Activated CD8-positive, alpha-beta memory T cell treated with anti-CD3 and anti-CD28 coated beads for 4 hours (primary cell): ENCODE measurements at regions not wholly inside any gene's neighbourhood (a gene's known extent, or its start where the extent isn't known, plus 50 kb on each side); places are given as distances from the start of the nearest gene placed in this dataset.
"Not testable (repeated sequence)": the region's sequence is repeated elsewhere in the genome, so short reads cannot be mapped to it uniquely, and the experiment has no call there.

Source experiments
- DNase-seq, 2 donors: peaks; one replicate each; pipeline ENCODE4 v3.0.0-alpha.2; 2020; ENCODE audit warnings: low read depth in 2 of 2

DNA sequence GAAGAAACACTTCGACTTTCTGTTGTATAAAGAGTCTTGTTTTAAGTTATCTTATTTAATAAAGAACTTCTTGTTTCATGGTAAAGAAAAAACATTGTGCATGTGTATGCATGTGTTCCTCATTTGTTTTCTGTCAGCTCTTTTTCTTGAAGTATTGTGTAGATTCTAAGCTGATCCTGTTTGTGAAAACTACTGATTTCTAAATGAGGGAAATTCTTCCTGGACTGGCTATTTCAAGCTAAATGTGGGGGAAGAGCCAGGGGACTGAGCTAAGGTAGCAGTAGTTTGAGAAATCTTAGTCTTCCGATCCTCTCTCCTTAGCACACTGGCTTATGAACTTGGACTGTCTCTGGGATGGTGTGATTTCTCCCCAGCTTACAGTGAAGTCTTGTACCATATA lies 56.4 kb upstream of the RBMS1 start:
- DNase-seq: no peak

DNA sequence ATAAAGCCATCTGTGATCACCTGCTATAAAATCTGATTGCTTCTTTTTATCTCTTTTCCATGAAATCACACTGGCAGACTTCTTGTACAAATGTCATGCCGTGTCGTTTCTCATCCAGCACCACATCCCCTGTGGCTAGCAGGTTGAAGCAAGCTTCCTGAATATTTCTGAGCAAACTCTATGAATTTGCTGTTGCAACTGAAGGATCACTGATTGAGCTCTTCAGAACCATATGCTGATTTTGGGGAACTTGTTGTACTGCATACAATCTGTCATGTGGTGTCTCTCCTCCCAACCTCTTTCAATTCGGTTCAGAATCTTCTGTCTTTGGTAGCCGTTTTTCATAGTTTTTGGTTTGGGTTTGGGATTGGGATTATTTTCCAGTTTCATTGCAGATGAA lies 57.7 kb upstream of the RBMS1 start:
- no peak for DNase-seq

DNA sequence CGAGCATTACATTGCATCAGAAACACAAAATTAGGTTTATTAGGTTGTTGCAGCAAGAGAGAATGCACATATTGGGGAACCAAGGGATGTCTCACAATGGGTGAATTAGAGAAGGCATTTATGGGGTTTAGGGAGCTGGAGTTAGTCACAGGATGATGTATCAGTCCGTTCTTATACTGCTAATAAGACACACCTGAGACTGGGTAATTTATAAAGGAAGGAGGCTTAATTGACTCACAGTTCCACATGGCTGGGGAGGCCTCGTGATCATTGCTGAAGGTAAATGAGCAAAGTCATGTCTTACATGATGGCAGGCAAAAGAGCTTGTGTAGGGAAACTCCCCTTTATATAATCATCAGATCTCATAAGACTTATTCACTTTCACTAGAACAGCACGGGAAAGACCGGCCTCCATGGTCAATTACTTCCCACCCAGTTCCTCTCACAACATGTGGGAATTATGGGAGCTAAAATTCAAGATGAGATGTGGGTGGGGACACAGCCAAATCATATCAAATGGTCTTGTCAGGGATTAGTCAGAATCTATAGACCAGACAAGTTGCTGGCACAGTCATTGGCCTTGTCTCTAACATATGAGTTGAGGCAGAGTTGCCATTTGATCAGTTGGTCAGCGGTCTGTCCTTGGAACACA lies 61.9 kb upstream of the RBMS1 start:
- no peak for DNase-seq

DNA sequence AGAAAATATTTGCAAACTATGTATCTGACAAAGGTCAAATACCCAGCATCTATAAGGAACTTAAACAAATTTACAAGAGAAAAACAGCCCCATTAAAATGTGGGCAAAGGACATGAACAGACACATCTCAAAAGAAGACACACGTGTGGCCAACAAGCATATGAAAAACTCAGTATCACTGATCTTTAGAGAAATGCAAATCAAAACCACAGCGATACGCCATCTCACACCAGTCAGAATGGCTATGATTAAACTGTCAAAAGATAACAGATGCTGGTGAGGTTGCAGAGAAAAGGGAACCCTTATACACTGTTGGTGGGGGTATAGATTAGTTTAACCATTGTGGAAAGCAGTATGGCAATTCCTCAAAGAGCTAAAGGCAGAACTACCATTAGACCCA lies 64.3 kb upstream of the RBMS1 start:
- no peak for DNase-seq

DNA sequence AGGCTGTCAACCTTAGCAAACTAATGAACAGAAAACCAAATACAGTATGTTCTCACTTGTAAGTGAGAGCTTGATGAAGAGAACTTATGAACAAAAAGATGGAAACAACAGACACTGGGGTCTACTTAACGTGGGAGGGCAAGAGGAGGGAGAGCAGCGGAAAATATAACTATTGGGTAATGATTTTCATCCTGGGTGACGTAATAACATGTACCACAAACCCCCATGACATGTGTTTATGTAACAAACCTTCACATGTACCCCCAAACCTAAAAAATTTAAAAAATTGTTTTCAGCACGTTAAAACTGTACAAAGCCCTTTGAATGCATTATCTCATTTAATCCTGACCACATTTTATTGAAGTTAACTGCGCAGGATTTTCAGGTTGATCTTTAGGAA lies 64.9 kb upstream of the RBMS1 start:
- no peak for DNase-seq

DNA sequence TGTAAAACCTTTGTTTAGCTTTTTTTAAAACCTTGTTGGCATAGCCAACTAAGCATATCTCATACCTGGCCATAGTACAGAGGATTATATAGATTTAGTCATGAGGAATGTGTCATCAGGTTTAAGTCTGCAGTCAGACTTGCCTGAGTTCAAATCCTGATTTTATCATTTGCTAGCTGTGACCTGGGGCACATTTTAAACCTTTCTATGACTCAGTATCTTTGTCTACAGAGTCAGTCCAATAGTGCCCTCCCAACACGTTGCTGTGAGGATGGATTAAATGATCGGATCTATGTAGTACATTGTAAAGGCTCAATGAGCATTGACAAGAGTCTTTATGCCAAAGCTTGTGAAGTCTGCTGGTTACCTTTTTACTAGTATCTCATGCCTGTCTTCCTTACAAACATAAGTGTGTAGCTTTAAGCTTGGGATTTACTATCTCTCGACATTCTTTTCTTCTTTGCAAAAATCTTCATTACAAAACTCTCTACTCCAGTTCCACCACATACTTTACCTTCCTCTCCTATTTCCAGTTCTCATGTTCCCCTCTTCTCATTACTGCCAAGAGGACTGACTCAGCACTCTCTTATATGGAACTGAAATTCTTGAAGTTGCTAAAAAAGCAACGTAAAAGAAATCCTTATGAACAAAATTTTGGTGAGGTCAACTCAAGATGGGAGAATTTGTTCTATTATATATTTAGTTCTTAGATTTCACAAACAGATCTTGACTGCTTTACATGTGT lies 68.1 kb upstream of the RBMS1 start:
- no peak for DNase-seq

DNA sequence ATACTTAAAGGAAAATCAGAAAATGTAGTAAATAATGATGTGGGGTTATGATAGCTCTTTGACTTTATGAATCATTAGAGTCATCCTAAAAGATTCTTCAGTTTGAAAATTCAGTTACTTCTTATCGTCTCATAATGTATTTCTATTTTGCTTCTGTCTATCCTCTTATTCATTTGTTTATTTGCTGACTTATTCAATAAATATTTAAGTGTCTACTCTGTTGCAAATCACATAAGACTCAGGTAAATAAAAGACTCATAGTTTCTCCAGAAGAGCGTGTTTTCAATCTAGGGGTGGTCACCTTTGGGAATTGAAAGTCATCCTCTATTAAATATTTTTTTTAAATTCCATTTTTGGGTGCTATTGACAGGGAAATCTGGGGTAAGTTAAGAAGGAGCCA lies 69.1 kb upstream of the RBMS1 start:
- no peak for DNase-seq

DNA sequence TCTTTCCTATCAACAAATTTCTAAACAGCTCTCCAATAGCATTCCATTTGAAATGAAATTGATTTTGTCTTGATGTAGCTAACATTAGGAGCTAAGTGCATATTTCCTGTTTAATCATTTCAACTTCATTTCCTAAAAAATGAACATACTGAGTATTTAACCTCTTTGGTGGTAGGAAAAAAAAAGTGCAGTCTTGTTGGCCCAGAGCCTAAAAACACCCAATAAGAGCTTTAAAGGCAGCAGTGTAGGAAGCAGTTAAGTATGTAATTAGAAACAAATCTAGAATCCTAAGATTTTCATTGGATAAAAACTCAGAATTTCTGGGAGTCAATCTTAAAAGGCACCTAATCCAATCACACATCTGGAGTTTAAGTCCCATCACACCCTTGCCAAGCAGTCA lies 71.0 kb upstream of the RBMS1 start:
- no peak for DNase-seq

DNA sequence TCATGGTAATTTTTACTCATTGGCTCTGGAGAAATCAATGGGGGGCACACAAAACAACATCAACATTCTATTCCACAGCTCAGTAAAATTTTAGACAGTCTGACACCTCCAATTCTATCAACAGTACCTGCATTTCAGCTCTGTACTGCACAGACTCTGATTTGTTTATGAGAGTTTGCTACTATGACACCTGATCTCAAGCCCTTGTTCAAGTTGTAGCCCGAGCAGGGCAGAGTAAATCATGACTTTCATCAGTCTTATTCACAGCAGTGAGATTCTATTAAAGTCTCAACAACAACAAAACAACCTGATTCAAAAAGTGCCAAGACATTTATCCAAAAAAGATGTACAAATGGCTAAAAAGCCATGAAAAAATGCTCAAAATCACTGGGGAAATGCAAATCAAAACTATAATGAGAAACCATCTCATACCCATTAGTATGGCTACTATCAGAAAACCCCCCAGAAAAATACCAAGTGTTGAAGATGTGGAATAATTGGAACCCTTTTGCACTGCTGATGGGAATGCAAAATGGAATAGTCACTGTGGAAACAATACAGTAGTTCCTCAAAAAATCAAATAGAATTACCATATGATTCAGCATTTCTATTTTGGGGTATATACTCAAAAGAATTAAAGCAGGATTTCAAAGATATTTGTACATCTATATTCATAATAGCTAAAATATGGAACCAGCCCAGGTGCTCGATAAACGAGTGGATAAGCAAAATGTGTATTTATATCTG lies 71.7 kb upstream of the RBMS1 start:
- no peak for DNase-seq

DNA sequence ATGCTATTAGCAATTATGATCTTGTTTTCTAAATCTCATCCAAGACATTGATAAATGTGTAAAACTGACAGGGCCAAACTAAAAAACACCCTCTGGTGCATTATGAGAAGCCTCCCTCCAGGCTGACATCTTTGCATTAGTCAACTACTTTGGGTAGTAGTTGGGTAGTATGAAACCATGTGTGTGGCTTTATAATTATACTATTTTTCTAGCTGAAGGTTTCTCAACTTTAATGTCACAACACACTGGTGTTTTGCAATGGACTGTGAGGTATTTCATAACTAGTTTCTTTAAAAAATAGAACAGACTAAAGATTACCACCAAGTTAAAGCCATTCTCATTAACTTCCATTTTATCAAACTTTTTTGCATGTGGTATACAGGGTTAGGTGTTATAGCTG lies 73.1 kb upstream of the RBMS1 start:
- no peak for DNase-seq

DNA sequence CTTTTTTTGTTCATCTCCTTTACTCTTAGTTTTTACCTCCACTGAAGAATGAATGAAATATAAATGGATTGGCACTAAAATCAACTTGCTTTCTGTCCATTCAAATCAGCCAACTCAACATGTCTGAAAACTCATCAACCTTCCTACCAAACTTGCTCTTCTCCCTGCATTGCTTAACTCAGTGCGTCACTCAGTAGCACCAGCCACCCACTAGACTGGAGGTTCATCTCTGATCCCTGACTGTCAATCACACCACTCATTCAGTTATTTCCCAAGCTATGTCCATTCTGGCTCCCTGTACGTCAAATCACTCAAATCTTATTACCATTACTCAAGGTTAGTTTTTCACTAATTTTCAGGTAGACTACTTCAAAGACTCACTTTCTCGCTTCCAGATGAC lies 75.2 kb upstream of the RBMS1 start:
- no peak for DNase-seq

DNA sequence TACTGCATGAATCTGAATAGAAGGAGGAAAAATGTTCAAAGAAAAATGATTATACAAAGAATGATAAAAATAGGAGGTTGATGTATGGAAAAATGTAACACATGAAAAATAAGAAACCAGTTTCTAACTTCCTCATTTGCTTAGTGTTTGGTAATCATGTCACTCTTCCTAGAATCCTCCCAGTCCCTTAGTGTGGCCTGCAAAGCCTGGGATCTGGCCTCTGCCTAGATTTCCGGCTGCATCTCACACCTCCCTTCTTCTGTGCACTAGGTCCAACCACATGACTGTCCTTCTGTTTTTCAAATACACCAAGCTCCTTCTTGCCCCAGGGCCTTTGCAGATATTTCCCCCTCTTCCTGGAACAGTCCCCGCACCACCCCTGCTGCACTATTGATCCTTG lies 76.8 kb upstream of the RBMS1 start:
- no peak for DNase-seq

DNA sequence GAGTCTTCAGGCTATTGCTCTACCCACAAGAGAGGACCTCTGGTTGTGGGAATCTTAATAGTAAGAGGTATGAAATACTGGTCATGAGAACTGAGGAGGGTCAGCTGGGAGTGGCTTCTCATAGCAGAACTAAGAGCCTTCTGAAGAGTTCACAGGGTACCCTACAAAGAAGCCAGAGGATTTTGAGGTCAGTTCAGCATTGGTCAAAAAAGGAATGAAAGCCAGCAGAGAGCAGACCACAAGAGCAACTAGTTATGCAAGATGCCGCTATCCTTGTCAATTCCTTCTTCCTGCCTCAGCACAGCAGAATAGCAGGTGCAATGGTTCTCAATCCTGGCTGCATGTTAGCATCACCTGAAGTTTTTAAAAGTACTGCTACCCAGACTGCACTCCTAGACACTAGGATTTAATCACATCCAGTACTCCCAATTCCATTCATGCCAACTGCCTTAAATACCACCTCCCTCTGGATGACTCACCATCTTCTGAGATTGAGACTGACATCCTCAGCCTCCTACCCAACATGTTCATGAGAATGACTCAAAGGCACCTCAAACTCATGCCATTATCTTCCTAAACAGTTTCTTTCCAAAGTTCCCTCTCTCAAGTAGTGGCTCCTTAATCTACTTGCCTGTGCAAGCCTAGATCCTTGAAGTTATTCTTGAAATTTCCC lies 81.0 kb upstream of the RBMS1 start:
- DNase-seq: no peak

DNA sequence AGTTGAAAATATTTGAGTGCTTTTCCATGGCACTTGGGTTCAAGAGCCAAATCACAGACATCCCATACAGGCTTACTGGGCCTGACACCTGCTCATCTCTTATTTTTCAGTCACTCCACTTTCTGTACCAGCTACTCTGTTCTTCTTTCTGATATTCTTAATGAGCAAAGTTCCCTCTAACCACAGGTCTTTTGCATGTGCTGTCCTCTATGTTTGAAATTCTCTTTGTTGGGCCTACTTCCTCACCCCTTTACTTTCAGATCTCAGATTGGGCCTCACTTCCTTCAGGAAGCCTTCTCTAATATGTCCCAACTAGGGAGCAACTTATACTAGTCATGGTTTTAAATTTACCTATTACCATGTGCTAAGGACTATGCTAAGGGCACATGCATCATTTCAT lies 81.8 kb upstream of the RBMS1 start:
- DNase-seq: no peak

DNA sequence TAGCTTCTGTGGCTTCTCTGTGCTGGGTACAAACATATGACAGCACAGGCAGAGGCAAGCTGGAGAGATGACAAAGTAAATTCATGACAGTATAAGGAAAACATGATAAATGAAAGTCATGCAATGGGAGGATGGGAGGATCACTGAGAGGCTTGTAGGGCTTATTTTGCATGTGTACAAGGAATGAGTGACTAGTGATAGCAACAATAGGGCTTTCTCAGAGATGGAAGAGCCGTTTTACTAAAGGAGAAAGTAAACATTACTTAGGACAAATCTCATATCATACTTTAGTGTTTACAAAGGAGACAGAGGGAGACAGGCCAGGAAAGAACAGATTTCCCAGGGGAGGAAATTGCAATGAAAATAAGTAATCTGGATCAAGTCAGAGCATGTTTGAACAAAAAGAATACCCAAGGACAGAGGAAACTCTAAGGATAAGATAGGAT lies 82.5 kb upstream of the RBMS1 start:
- DNase-seq: no peak

DNA sequence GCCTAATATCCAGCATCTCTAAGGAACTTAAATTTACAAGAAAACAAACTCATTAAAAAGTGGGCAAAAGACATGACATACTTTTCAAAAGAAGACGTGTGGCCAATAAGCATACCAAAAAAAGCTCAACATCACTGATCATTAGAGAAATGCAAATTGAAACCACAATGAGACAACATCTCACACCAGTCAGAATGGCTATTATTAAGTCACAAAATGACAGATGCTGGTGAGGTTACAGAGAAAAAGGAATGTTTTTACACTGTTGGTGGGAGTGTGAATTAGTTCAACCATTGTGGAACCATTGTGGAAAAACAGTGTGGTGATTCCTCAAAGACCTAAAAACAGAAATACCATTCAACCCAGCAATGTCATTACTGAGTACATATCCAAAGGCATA lies 83.5 kb upstream of the RBMS1 start:
- DNase-seq: not testable (repeated sequence)

DNA sequence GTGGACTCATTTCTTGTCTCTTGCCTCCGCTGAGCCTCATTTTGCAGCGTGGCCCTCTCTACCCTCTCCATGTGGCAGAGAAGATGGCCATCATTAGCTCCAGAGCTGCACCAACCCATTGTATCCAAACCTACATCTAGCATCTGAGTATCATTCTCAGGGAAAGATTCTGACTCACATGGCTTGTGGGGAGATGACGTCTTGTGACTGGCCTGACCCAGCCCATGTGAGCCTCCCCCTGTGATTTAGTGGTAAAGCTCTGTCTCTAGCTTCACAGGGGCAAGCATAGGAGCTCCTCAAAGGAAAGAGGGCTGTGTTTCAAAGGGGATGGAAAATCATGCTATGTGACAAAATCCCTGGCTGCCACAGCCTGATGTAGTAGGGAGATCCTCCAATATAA lies 87.4 kb upstream of the RBMS1 start:
- no peak for DNase-seq

DNA sequence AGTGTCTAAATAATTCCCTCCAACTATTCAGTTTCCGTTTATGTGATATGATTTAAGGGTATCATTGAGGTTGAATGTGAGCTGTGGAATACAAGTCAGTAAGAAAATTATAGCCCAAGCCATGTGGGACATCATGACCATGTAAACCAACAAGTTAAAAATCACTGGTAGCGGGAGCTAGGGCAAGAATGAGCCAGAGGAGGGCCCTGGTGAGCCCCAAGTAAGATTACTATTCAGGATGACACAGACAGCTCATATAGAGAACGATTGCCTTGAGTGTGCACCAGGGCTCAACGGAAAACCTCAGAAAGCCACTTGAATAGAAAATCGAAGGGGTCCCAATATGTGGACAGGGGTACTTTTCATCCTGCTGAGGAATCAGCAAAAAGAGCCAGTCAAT lies 87.8 kb upstream of the RBMS1 start:
- no peak for DNase-seq

DNA sequence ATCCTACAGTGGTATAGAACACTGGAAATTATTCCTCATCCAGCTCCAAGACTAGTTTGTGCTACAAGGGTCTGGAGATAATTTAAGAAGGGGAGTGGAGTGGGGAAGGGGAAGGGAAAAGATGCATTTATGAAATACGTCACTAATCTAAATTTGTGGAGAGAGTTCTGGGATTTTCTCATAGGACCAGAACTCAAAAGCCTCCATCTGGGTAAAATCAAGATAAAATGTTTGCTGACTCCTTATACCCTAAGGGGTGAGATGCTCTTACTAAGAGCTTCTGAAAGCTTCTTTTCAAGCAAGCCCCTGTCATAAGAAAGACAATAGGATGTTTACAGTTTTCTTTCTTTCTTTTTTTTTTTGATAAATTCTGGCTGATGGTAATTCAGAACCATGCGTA lies 88.5 kb upstream of the RBMS1 start:
- DNase-seq: no peak

DNA sequence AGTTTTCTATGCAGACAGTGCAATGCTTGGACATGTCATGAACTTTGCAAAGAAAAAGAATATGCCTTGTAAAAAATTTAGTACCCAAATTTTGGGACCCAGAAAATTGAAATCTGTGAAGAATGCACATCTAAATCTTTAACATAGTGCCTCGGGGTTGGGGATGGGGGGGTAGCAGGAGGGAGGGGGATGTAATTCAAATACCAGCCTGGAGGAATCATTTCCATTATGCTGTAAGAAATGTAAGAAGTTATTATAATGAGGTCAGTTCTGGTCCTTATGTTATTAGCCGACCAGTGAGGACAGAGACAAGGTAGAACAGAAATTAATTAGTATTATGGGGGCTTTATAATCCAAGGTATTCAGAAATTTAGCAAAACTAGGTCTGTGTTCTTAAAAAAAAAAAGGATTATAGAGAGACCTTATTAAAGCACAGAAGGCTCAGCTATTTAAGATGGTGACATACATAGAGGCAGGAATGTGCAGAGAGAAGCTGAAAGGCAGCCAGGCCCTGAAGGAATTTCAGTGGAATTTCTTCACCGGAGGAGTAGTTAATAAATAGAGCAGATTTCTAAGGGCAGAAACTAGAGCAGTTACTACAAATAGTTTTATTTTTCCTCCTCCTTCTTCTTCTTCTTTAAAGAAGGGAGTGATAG lies 89.0 kb upstream of the RBMS1 start:
- DNase-seq: no peak

DNA sequence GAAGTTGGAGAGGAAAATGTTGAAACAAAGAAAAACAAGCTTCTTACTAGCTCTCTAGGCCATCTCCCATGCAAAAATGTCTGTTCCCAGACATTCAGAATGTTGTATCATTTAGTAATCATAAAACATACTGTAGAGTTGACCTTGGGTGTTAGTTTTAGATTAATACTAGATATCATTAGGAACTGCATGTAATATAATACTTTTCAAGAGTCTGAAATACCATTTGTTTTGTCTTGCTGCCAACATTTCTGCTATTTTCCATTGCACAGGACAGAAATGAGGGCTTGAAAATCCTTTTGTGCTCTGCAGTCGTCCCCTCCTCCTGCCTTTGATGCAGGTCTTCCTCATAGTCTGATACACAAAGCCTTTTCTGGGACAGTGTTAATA lies 89.5 kb upstream of the RBMS1 start:
- DNase-seq: no peak
